Thoracic aorta (tissue), 2 donors: ENCODE measurements at regions not wholly inside any gene's neighbourhood (a gene's known extent, or its start where the extent isn't known, plus 50 kb on each side); places are given as distances from the start of the nearest gene placed in this dataset.

ENCODE experiments used
- ATAC-seq: fragments of 150-250 bp; one replicate; pipeline ENCODE4 v1.8.0; 2017; ENCODE audit warnings: low read depth; ENCODE audit not compliant: insufficient number of reproducible peaks, low FRiP score
- DNase-seq: peaks from one replicate; pipeline ENCODE4 v3.0.0-alpha.2; 2020; ENCODE audit warnings: low spot score
- H3K27ac ChIP-seq, 2 donors: fragments of 200-600 bp; sonication (generic); 1 replicate in 1 of 2; 2 replicates in 1 of 2; pipeline ENCODE4 v1.5.1; 2016; ENCODE audit warnings: mild to moderate bottlenecking in 2 of 2, moderate library complexity in 2 of 2
- H3K27me3 ChIP-seq: fragments of 200-600 bp; sonication (generic); replicated peaks from 2 replicates; pipeline ENCODE4 v1.6.0; 2016; ENCODE audit warnings: mild to moderate bottlenecking; ENCODE audit not compliant: insufficient read depth
- H3K36me3 ChIP-seq: fragments of 200-600 bp; sonication (generic); one replicate; pipeline ENCODE4 v1.5.1; 2016
- H3K4me1 ChIP-seq, 2 donors: fragments of 200-600 bp; sonication (generic); 1 replicate in 1 of 2; 2 replicates in 1 of 2; pipeline versions ENCODE4 v1.5.1 to v1.6.0; 2016; ENCODE audit warnings: low read depth in 2 of 2, mild to moderate bottlenecking in 1 of 2; ENCODE audit not compliant: control insufficient read depth in 1 of 2
- H3K4me3 ChIP-seq: fragments of 200-600 bp; sonication (generic); 2 replicates; pipeline ENCODE4 v1.5.1; 2016; ENCODE audit warnings: mild to moderate bottlenecking
- H3K9me3 ChIP-seq: fragments of 200-600 bp; sonication (generic); 2 replicates; pipeline ENCODE4 v1.5.1; 2016
- CTCF ChIP-seq: fragments of 200-600 bp; sonication (generic); IDR thresholded peaks from one replicate; pipeline ENCODE4 v1.5.1; 2019; ENCODE audit warnings: antibody characterized with exemption

DNA sequence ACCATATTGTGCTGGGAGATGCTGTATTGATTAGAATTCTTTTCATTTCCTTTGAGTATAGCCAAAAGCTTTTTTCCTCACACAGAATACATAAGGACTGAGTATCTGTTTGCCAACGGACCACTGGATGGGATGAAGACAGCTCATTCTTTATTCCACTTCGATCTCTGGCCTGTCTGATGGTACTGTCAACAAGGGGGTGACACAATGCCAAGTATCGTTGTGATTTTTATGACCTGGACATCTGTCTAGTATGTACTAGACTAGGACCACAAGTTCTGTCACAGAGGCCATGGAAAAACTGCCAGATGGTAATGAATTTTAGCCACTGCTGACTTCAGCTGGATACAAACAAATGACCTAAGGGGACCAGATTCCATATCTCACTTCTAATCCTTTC, 502.7 kb downstream of the SOX5 start:
- TF ChIP-seq CTCF, result no peak
- Histone ChIP-seq H3K27me3 (no peaks in the 10 kb centered on the region), H3K36me3 (no peaks in the 10 kb centered on the region), H3K4me3 (no peak overlapping the region), H3K9me3 (no peaks in the 10 kb centered on the region), H3K27ac (no peak overlapping the region), H3K4me1 (peaks cover 0 to 7% of the 10 kb centered on the region in 2 donors)
- DNase-seq (no peak), ATAC-seq (no peak)

DNA sequence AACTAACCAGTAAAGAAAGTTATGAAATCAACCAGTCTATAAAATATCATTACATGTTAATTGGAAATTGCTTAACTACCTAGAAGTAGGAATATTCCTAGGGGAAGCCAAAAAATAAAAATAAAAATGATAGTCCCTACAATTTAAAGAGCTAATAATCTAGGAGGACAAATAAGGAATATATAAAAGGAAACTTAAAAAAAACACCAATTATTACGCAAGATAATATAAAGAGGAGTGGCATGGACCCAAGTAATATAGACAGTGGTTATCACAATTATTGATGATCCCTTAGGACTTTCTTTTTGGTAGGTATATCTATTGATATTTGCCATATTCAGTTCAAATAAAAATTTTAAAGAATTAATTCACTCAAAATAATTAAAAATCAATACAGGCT, 498.7 kb downstream of the SOX5 start:
- DNase-seq (no peak), ATAC-seq (no peak)
- no peak for TF ChIP-seq CTCF
- H3K27me3 ChIP-seq, result no peaks in the 10 kb centered on the region
- no peak overlapping the region for H3K4me3 ChIP-seq
- H3K9me3 ChIP-seq, result no peaks in the 10 kb centered on the region
- no peaks in the 10 kb centered on the region for H3K36me3 ChIP-seq
- H3K27ac ChIP-seq, result no peak overlapping the region
- H3K4me1 ChIP-seq, result peaks cover 0 to 7% of the 10 kb centered on the region in 2 donors

- TF ChIP-seq CTCF, result no peak
- DNase-seq (no peak), ATAC-seq (no peak)
- no peaks in the 10 kb centered on the region for H3K4me1 ChIP-seq
- no peaks in the 10 kb centered on the region for H3K9me3 ChIP-seq
- H3K36me3 ChIP-seq, result no peaks in the 10 kb centered on the region
- H3K4me3 ChIP-seq, result no peak overlapping the region
- H3K27ac ChIP-seq, result no peak overlapping the region
- no peaks in the 10 kb centered on the region for H3K27me3 ChIP-seq
Measured at GRCh38 chr12:23455283-23455682, 494.2 kb downstream of the SOX5 start.

DNA sequence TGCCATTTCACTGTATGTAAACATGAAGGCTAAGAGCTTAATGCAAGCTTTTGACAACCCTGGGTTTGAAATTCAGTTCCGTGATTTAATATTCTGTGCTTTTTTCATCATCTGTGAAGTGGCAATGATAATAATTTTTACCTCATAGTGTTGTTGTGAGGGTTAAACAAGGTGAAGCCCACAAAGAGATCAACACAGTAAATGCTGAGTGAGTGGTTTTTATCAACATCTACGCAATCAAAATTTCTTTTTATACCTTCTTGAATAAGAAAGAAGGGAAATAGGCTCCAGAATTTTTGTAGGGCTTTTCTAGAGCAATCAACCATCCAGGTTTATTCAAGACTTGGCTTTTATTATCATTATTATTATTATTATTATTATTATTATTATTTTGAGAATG, 490.8 kb downstream of the SOX5 start:
- no peak for ATAC-seq
- no peak for DNase-seq
- Histone ChIP-seq H3K4me3 (no peak overlapping the region), H3K27ac (no peak overlapping the region), H3K4me1 (no peaks in the 10 kb centered on the region), H3K36me3 (no peaks in the 10 kb centered on the region), H3K9me3 (peaks cover 4% of the 10 kb centered on the region), H3K27me3 (no peaks in the 10 kb centered on the region)
- TF ChIP-seq CTCF, result no peak

DNA sequence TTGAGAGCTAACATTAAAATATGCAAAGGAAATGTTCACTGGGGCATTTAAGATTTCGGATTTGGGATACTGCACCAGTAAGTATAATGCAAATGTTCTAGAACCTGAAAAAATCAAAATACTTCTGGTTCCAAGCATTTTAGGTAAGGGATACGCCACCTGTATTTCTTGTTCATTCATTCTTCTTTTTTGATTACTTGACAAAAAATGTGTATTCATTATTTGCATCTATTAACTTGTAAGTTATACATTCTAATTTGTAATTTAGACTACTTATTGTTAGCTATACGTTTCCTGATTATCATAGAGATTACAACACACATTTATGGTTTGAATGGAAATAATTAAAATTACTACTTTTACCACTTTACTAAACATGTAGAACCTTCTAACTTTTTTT, 486.9 kb downstream of the SOX5 start:
- H3K36me3 ChIP-seq, result no peaks in the 10 kb centered on the region
- no peak for DNase-seq
- no peak for ATAC-seq
- TF ChIP-seq CTCF, result no peak
- no peaks in the 10 kb centered on the region for H3K4me1 ChIP-seq
- peaks cover 4% of the 10 kb centered on the region for H3K9me3 ChIP-seq
- no peak overlapping the region for H3K4me3 ChIP-seq
- H3K27ac ChIP-seq, result no peak overlapping the region
- no peaks in the 10 kb centered on the region for H3K27me3 ChIP-seq
